ENCODE measurements at regions not wholly inside any gene's neighbourhood (a gene's known extent, or its start where the extent isn't known, plus 50 kb on each side); places are given as distances from the start of the nearest gene placed in this dataset.

- TF ChIP-seq CTCF (IDR thresholded peaks at IDR 0.05) (no peak), POLR2A (IDR thresholded peaks at IDR 0.05) (no peak)
These were observed 154.7 kb upstream of the GUCY1A2 start for GRCh38 chr11:107172996-107173395.
